ENCODE measurements at regions not wholly inside any gene's neighbourhood (a gene's known extent, or its start where the extent isn't known, plus 50 kb on each side); places are given as distances from the start of the nearest gene placed in this dataset.

DNA sequence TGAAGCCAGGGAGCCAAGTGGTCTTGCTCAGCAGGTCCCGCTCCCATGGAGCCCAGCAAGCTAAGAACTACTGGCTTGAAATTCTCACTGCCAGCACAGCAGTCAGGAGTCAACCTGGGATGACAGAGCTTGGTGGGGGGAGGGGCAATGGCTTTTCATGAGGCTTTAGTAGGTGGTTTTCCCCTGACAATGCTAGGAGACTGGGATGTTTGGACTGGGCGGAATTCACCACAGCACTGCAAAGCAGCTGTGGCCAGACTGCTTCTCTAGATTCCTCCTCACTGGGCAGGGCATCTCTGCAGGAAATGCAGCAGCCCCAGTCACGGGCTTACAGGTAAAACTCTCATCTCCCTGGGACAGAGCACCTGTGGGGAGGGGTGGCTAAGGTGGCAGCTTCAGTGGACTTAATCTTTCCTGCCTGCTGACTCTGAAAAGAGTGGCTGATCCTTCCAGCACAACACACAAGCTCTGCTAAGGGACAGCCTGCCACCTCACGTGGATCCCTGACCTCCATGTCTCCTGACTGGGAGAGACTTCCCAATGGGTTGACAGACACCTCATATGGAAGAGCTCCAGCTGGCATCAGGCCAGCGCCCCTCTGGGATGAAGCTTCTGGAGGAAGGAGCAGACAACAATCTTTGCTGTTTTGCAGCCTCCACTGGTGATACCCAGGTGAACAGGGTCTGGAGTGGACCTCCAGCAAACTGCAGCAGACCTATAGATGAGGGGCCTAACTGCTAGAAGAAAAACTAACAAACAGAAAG lies 349.7 kb upstream of the ST6GAL2 start:
- Mint-ChIP-seq H3K27ac (ENCODE audit: unreplicated experiment) (no peak overlapping the region), H3K27me3 (ENCODE audit: low read depth) (peaks cover 16% of the 10 kb centered on the region), H3K4me3 (ENCODE audit: unreplicated experiment) (no peak overlapping the region), H3K9me3 (ENCODE audit: low read depth) (peaks cover 16% of the 10 kb centered on the region), H3K4me1 (ENCODE audit: low read depth) (peaks cover 10% of the 10 kb centered on the region), H3K36me3 (ENCODE audit: low read depth) (peaks cover 5% of the 10 kb centered on the region)
- no peak for DNase-seq (ENCODE audit: low spot score)
- TF ChIP-seq, protein P1, sequence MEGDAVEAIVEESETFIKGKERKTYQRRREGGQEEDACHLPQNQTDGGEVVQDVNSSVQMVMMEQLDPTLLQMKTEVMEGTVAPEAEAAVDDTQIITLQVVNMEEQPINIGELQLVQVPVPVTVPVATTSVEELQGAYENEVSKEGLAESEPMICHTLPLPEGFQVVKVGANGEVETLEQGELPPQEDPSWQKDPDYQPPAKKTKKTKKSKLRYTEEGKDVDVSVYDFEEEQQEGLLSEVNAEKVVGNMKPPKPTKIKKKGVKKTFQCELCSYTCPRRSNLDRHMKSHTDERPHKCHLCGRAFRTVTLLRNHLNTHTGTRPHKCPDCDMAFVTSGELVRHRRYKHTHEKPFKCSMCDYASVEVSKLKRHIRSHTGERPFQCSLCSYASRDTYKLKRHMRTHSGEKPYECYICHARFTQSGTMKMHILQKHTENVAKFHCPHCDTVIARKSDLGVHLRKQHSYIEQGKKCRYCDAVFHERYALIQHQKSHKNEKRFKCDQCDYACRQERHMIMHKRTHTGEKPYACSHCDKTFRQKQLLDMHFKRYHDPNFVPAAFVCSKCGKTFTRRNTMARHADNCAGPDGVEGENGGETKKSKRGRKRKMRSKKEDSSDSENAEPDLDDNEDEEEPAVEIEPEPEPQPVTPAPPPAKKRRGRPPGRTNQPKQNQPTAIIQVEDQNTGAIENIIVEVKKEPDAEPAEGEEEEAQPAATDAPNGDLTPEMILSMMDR (IDR thresholded peaks at IDR 0.05), result no peak

DNA sequence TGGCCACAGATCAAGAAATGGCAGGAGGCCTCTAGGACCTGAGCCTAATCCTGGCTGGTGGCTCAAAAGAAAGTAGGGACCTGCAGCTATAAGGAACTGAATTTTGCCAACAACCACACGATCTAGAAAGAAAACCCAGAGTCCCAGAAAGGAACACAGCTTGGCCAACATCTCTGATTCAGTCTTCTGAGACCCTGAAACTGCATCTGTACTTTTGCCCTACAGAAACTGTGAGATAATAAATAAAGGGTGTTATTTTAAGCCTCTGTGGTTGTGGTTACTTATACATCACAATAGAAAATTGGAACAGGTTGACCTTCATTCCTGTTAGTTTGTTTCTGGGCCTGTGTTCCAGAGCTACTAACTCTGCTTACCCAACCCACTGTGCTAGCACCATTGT lies 356.8 kb upstream of the ST6GAL2 start:
- H3K27me3 Mint-ChIP-seq (ENCODE audit: low read depth), result peaks cover 5% of the 10 kb centered on the region
- H3K9me3 Mint-ChIP-seq (ENCODE audit: low read depth), result peaks cover 5% of the 10 kb centered on the region
- no peak overlapping the region for H3K4me3 Mint-ChIP-seq (ENCODE audit: unreplicated experiment)
- no peak overlapping the region for H3K27ac Mint-ChIP-seq (ENCODE audit: unreplicated experiment)
- H3K36me3 Mint-ChIP-seq (ENCODE audit: low read depth), result peaks cover 3% of the 10 kb centered on the region
- H3K4me1 Mint-ChIP-seq (ENCODE audit: low read depth), result peaks cover under 1% of the 10 kb centered on the region
- DNase-seq (ENCODE audit: low spot score), result no peak
- TF ChIP-seq, protein P1 (IDR thresholded peaks at IDR 0.05), result no peak

DNA sequence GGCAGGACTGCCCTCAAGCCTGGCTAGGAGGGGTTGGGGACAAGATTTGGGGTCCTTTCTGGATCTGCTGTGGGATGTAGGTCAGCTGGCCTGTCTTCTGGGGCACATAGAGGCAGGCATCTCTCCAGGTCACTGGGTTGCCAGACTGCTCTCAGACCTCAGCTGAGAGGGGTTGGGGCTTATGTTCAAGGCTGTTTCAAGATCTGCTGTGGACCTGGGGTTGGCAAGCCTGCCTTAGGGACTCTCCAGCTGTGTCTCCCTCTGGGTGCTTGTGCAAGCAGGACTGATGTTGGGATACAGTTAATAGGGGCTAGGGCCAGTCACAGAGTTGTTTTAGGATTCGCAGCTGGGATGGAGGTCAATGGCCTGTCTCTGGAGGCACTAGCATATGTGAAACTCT lies 363.0 kb upstream of the ST6GAL2 start:
- DNase-seq (ENCODE audit: low spot score), result no peak
- Mint-ChIP-seq H3K36me3 (ENCODE audit: low read depth) (peaks cover 10% of the 10 kb centered on the region), H3K27me3 (ENCODE audit: low read depth) (peaks cover 8% of the 10 kb centered on the region), H3K4me3 (ENCODE audit: unreplicated experiment) (no peak overlapping the region), H3K9me3 (ENCODE audit: low read depth) (peaks cover 21% of the 10 kb centered on the region), H3K4me1 (ENCODE audit: low read depth) (peaks cover 5% of the 10 kb centered on the region), H3K27ac (ENCODE audit: unreplicated experiment) (no peak overlapping the region)
- TF ChIP-seq, protein P1 (IDR thresholded peaks at IDR 0.05), result no peak

DNA sequence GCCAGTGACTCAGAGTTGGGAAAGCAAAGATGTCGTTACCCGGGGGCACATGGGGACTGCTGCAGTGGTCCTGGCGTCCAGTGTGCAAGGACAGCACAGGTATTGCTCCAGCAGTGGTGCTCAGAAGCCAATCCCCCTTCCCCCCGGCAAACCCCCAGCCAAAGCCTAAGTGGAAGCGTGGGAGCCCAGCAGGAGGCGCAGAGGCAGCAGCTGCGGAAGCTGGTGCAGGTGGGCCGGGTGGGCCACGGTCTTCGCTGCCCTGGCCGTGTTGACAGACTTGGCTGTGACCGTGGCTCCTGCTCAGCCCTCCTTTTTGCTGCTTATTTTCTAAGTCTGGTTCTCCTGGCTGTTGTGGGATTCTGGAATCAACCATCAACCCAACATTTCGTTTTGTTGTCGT lies 369.8 kb upstream of the ST6GAL2 start:
- Mint-ChIP-seq H3K4me3 (ENCODE audit: unreplicated experiment) (no peak overlapping the region), H3K4me1 (ENCODE audit: low read depth) (peaks cover 23% of the 10 kb centered on the region), H3K9me3 (ENCODE audit: low read depth) (peaks cover 19% of the 10 kb centered on the region), H3K27ac (ENCODE audit: unreplicated experiment) (no peak overlapping the region), H3K27me3 (ENCODE audit: low read depth) (peaks cover 8% of the 10 kb centered on the region), H3K36me3 (ENCODE audit: low read depth) (peaks cover 12% of the 10 kb centered on the region)
- DNase-seq (ENCODE audit: low spot score), result no peak
- TF ChIP-seq, protein P1 (IDR thresholded peaks at IDR 0.05), result no peak

DNA sequence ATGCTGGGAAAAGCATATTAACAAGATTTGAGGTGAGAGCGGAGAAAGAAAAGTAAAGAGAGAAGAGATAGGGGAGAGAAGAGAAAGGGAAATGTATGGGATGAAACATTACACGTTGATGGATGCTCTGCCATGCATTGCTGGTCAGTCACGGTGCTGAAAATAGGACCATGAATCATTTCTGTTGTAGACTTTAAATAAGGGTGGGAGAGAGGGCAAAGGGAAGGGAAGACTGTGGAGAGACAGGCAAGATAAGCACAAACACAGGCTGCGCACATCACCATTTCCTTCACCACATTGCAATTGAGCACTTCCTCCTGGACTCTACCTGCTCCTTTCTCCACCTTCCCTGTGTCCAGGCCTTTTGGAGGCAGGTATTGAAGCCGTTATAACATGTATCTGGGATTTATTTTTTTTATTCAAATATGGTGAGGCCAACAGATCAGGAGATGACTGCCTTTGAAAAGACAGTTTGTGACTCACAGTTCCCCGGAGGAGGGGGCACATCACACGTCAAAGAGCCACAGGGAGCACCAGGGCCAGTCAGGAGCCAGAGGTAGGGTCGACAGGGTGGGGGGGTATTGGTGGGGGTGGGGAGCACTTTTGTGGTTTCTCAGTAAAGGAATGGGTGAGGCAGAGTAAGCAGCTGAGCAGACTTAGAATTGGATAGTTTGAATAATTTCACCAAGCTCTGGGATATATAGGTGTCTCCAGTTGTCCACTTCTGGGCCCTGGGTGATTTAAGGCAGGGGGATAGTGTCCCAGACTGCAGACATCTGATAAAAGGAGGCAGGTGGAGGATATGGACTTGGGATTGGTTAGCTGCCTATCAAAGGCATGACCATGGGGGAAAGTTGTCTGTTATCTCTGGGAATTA lies 372.8 kb upstream of the ST6GAL2 start:
- H3K4me3 Mint-ChIP-seq (ENCODE audit: unreplicated experiment), result no peak overlapping the region
- TF ChIP-seq, protein P1 (IDR thresholded peaks at IDR 0.05), result no peak
- no peaks in the 10 kb centered on the region for H3K9me3 Mint-ChIP-seq (ENCODE audit: low read depth)
- no peaks in the 10 kb centered on the region for H3K27me3 Mint-ChIP-seq (ENCODE audit: low read depth)
- H3K4me1 Mint-ChIP-seq (ENCODE audit: low read depth), result peaks cover 23% of the 10 kb centered on the region
- DNase-seq (ENCODE audit: low spot score), result no peak
- no peak overlapping the region for H3K27ac Mint-ChIP-seq (ENCODE audit: unreplicated experiment)
- H3K36me3 Mint-ChIP-seq (ENCODE audit: low read depth), result peaks cover 2% of the 10 kb centered on the region
